Activated naive CD8-positive, alpha-beta T cell (primary cell): ENCODE measurements at regions not wholly inside any gene's neighbourhood (a gene's known extent, or its start where the extent isn't known, plus 50 kb on each side); places are given as distances from the start of the nearest gene placed in this dataset.

ENCODE experiments used
- H3K27ac Mint-ChIP-seq: one replicate; pipeline ENCODE4 v1.8.0; 2021; ENCODE audit warnings: mixed read lengths
- H3K27me3 Mint-ChIP-seq: one replicate; pipeline ENCODE4 v1.8.0; 2021; ENCODE audit warnings: mixed read lengths
- H3K36me3 Mint-ChIP-seq: one replicate; pipeline ENCODE4 v1.8.0; 2021; ENCODE audit warnings: mixed read lengths
- H3K4me1 Mint-ChIP-seq: one replicate; pipeline ENCODE4 v1.8.0; 2021; ENCODE audit warnings: low read depth, mixed read lengths
- H3K4me3 Mint-ChIP-seq: one replicate; pipeline ENCODE4 v1.8.0; 2021; ENCODE audit warnings: mild to moderate bottlenecking, mixed read lengths
- H3K9me3 Mint-ChIP-seq: one replicate; pipeline ENCODE4 v1.8.0; 2021; ENCODE audit warnings: low read depth, mixed read lengths

DNA sequence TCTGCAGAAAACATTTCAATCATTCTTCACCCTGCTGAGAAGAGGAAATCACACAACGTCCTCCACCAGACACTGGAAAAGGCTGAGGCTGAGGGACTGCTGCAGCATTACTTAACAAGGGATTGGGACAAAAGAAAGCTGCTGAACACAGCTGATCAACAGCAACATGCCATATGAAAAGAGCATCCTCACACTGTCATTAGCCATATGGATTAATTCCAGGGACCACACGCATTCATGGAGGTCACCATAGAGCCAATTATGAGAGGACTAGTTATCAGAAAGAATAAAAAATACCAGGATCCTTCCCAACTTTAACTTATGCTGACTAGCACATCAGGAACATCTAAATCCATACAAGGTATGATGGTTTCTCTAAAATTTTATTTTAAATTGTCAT is 825.0 kb downstream of the NLGN4Y start:
- Mint-ChIP-seq H3K27me3 (no peaks in the 10 kb centered on the region), H3K4me1 (no peaks in the 10 kb centered on the region), H3K36me3 (no peaks in the 10 kb centered on the region), H3K27ac (no peak overlapping the region), H3K9me3 (no peaks in the 10 kb centered on the region), H3K4me3 (no peak overlapping the region)

- Mint-ChIP-seq H3K4me1 (no peaks in the 10 kb centered on the region), H3K9me3 (no peaks in the 10 kb centered on the region), H3K27ac (no peak overlapping the region), H3K36me3 (no peaks in the 10 kb centered on the region), H3K27me3 (no peaks in the 10 kb centered on the region), H3K4me3 (no peak overlapping the region)
These were observed 831.0 kb downstream of the NLGN4Y start for GRCh38 chrY:15355321-15355720.

- no peaks in the 10 kb centered on the region for H3K36me3 Mint-ChIP-seq
- no peaks in the 10 kb centered on the region for H3K4me1 Mint-ChIP-seq
- H3K27ac Mint-ChIP-seq = no peak overlapping the region
- no peaks in the 10 kb centered on the region for H3K9me3 Mint-ChIP-seq
- H3K4me3 Mint-ChIP-seq = no peak overlapping the region
- H3K27me3 Mint-ChIP-seq = no peaks in the 10 kb centered on the region
These were observed 836.1 kb downstream of the NLGN4Y start for GRCh38 chrY:15360471-15360870.

GRCh38 chrY:15364996-15365395 is 840.7 kb downstream of the NLGN4Y start:
- peaks cover 3% of the 10 kb centered on the region for H3K27me3 Mint-ChIP-seq
- H3K4me3 Mint-ChIP-seq = no peak overlapping the region
- no peaks in the 10 kb centered on the region for H3K36me3 Mint-ChIP-seq
- no peaks in the 10 kb centered on the region for H3K9me3 Mint-ChIP-seq
- no peak overlapping the region for H3K27ac Mint-ChIP-seq
- no peaks in the 10 kb centered on the region for H3K4me1 Mint-ChIP-seq

- Mint-ChIP-seq H3K27ac (no peak overlapping the region), H3K4me3 (no peak overlapping the region), H3K27me3 (peaks cover 3% of the 10 kb centered on the region), H3K4me1 (no peaks in the 10 kb centered on the region), H3K9me3 (no peaks in the 10 kb centered on the region), H3K36me3 (no peaks in the 10 kb centered on the region)
These were observed 844.5 kb downstream of the NLGN4Y start for GRCh38 chrY:15368786-15369185.

- Mint-ChIP-seq H3K27me3 (no peaks in the 10 kb centered on the region), H3K4me3 (no peak overlapping the region), H3K9me3 (no peaks in the 10 kb centered on the region), H3K36me3 (no peaks in the 10 kb centered on the region), H3K27ac (no peak overlapping the region), H3K4me1 (no peaks in the 10 kb centered on the region)
These were observed 860.8 kb downstream of the NLGN4Y start for GRCh38 chrY:15385178-15385577.

DNA sequence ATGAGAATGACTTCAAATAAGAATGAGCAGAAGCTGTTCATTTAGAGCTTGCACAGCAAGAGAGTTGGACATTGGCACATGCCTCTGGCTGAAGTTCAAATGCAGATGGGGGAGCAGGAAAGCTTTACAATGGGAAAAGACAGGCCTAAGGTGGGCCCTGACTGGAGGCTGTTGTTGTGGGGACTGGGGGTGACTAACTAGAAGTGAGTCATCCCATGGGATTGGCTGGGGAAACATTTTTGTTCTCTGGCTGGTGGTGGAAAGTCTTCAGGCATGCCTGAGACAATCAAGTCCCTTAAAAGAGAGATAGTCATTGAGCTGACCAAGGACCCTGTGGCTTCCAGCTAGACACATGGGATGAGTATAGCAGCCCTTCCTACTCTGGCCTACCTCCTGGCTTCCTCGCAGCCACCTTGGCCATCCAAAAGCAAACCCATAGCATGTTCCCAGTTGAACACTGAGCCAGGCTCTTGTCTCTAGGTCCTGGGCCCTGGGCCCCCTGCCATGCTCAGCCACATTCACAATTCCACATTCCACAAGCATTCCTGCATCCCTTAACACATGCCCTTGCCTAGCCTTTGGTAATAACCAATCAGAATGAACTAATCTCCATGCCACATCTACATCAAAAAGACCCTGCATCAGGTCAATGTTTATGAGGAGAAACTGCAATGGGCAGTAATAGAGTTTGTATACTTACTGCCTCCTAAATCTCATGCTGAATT is 873.4 kb downstream of the NLGN4Y start:
- no peaks in the 10 kb centered on the region for H3K9me3 Mint-ChIP-seq
- no peaks in the 10 kb centered on the region for H3K27me3 Mint-ChIP-seq
- H3K36me3 Mint-ChIP-seq = no peaks in the 10 kb centered on the region
- no peaks in the 10 kb centered on the region for H3K4me1 Mint-ChIP-seq
- no peak overlapping the region for H3K4me3 Mint-ChIP-seq
- H3K27ac Mint-ChIP-seq = no peak overlapping the region

- no peak overlapping the region for H3K4me3 Mint-ChIP-seq
These were observed 878.1 kb downstream of the NLGN4Y start for GRCh38 chrY:15402451-15402850.

DNA sequence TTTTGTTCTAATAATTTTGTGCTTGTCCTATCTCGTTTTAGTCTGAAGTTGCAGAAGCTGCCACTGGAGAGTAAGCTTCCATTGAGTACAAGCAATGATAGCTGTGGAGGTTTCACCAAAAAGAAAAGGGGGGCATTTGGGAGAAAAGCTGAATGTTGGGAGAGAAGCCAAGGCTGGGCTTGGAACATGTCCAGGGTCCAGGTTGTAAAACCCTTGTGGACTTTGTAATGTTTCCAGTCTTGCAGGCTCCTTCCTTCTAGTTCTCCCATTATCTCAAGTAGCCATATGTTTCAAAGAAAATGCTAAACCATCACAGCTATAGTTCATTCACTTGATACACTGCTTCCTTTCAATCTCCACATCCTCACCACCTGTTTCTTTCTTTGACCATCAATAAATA is 880.2 kb downstream of the NLGN4Y start:
- Mint-ChIP-seq H3K4me1 (no peaks in the 10 kb centered on the region), H3K27me3 (no peaks in the 10 kb centered on the region), H3K36me3 (no peaks in the 10 kb centered on the region), H3K27ac (no peak overlapping the region), H3K9me3 (no peaks in the 10 kb centered on the region), H3K4me3 (no peak overlapping the region)

More at GRCh38 chrY:15402451-15402850, 878.1 kb downstream of the NLGN4Y start:
- no peak overlapping the region for H3K27ac Mint-ChIP-seq
- no peaks in the 10 kb centered on the region for H3K36me3 Mint-ChIP-seq
- no peaks in the 10 kb centered on the region for H3K27me3 Mint-ChIP-seq
- H3K4me1 Mint-ChIP-seq = no peaks in the 10 kb centered on the region
- H3K9me3 Mint-ChIP-seq = no peaks in the 10 kb centered on the region

DNA sequence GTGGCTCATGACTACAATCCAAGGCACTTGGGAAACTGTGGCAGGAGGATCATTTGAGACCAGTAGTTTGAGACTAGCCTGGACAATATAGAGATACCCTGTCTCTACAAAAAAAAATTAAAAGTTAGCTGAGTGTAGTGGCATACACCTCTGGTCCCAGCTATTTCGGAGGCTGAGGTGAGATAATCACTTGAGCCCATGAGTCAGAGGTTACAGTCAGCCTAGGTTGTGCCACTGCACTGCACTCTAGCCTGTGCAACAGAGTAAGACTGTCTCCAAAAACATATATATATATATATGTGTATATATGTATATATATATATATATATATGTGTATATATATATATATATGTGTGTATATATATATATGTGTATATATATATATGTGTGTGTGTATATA is 890.8 kb downstream of the NLGN4Y start:
- no peaks in the 10 kb centered on the region for H3K36me3 Mint-ChIP-seq
- no peaks in the 10 kb centered on the region for H3K9me3 Mint-ChIP-seq
- peaks cover 5% of the 10 kb centered on the region for H3K4me1 Mint-ChIP-seq
- H3K27ac Mint-ChIP-seq = no peak overlapping the region
- H3K27me3 Mint-ChIP-seq = no peaks in the 10 kb centered on the region
- no peak overlapping the region for H3K4me3 Mint-ChIP-seq

- Mint-ChIP-seq H3K27me3 (no peaks in the 10 kb centered on the region), H3K4me3 (no peak overlapping the region), H3K36me3 (no peaks in the 10 kb centered on the region), H3K9me3 (no peaks in the 10 kb centered on the region), H3K27ac (no peak overlapping the region), H3K4me1 (peaks cover 7% of the 10 kb centered on the region)
These were observed 894.3 kb downstream of the NLGN4Y start for GRCh38 chrY:15418613-15419012.

DNA sequence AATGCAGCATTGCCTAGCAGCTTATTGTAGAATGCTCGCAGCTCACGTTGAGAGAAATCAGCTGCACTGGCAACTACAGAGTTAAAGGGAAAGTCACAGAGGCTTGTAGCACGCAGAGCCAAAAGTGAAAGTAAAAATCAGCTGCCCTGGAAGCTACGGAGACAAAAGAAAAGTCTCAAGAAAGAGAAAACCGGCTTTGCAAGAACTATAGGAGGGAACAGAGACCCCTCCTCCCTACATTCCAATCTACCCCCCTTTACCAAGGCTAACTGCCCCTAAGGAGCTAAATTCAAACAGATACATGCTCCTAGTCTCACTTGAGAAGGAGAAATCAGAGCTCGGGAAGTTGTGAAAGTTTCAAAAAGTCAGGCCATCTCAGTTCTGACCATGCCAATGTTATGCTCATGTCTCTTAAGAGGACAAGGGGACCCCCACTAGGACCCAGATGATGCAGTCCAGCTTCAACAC is 900.4 kb downstream of the NLGN4Y start:
- H3K27ac Mint-ChIP-seq = peak overlapping the region; percentile 94
- peak overlapping the region; percentile 92 for H3K4me3 Mint-ChIP-seq
- H3K36me3 Mint-ChIP-seq = no peaks in the 10 kb centered on the region
- no peaks in the 10 kb centered on the region for H3K9me3 Mint-ChIP-seq
- H3K4me1 Mint-ChIP-seq = peaks cover 22% of the 10 kb centered on the region
- H3K27me3 Mint-ChIP-seq = no peaks in the 10 kb centered on the region

DNA sequence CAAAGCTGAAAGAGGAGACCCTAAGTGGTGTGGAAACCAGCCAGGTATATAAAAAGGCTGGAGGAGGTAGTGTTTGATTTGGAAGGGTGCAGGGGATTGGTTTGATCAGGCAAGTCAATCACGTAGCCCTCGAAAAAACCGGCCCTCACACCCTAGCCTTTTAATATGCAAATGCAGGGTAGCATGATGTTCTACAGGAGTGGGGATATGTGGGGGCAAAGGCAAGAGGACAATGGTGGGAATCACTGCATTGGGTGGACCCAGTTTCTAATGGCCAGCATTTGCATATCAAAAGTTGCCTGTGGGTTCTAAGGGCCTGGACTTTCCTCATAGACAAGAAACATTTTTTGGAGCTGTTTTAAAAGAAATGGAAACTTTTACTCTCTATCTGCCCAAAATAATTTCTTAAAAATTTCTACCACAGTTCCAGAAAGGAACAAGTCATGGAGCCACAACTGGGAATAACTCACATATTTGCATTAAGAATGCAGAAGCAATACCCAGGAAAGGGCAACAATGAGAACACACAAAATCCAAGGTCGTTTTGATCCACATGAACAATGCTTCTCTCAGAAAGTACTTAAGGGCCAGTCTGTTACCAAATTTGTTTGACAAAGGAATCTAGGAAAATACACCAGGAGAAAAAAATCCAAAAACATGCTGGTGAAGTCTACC is 915.8 kb downstream of the NLGN4Y start:
- Mint-ChIP-seq H3K27me3 (no peaks in the 10 kb centered on the region), H3K36me3 (peaks cover 2% of the 10 kb centered on the region), H3K4me1 (peaks cover 18% of the 10 kb centered on the region), H3K27ac (no peak overlapping the region), H3K4me3 (no peak overlapping the region), H3K9me3 (no peaks in the 10 kb centered on the region)

DNA sequence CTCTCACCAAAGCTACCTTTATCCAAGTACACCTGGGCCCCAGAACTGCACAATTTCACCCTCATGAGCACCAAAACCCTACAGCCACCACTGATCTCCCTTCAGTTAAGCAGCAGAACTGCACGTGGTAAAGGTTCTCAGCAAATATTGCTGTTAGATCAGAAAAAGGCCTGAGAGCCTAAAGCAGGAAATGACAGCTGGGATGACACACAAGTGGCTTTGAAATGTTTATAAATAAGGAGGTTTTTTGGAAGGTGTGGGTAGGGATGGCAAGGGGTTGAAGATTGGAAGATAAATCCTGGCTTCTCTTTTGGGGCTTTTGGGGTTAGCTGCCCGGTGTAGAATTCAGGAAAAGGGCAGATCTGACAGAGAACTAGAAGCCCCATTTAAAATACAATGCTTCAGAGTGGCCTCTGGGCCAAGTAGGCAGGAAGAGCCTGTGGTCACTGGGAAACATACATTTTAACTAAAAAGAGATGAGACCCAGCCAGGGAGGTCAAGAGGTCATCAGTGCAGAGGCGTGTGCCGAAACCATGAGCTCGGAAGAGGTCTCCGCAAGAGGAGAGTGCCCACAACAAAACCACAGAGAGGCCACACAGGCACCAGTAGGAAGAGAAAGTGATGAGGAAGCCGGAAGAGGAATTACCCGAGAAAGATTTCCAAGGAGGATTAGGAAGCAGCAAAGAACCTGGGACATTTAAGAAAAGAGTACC is 916.5 kb downstream of the NLGN4Y start:
- H3K27me3 Mint-ChIP-seq = no peaks in the 10 kb centered on the region
- peak overlapping the region; percentile 37 for H3K27ac Mint-ChIP-seq
- peaks cover 2% of the 10 kb centered on the region for H3K36me3 Mint-ChIP-seq
- H3K4me1 Mint-ChIP-seq = peaks cover 18% of the 10 kb centered on the region
- no peaks in the 10 kb centered on the region for H3K9me3 Mint-ChIP-seq
- peak overlapping the region; percentile 37 for H3K4me3 Mint-ChIP-seq

GRCh38 chrY:15441878-15442277 is 917.5 kb downstream of the NLGN4Y start:
- Mint-ChIP-seq H3K9me3 (no peaks in the 10 kb centered on the region), H3K4me3 (no peak overlapping the region), H3K27me3 (no peaks in the 10 kb centered on the region), H3K4me1 (peaks cover 18% of the 10 kb centered on the region), H3K36me3 (peaks cover 2% of the 10 kb centered on the region), H3K27ac (no peak overlapping the region)
